HG02759 (cell line): ENCODE measurements at regions not wholly inside any gene's neighbourhood (a gene's known extent, or its start where the extent isn't known, plus 50 kb on each side); places are given as distances from the start of the nearest gene placed in this dataset.

Source experiments
- ATAC-seq: cut with Tn5 transposase; IDR thresholded peaks from one replicate; pipeline ENCODE4 v1.9.1; 2021; ENCODE audit warnings: mild to moderate bottlenecking, moderate library complexity; ENCODE audit not compliant: unreplicated experiment

DNA sequence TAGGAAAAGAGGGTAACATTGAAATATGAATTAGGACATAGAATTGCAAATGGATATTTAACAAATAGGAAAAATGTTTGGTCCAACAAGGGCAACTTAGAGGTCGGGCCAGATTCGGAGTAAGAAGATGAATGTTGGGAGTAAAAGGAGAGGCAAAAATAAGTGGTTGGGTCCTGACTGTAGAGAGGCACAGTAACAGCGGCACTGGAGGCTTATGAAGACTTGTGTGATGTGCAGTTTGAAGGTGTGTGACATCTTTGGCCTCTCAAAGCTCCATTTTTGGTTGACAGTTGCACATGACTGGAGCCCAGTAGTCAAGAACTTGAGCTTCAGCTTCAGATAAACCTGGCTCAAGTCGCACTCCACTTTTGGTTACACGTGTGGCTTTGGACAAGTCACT, 109.9 kb upstream of the PAXBP1 start:
- ATAC-seq = no peak

DNA sequence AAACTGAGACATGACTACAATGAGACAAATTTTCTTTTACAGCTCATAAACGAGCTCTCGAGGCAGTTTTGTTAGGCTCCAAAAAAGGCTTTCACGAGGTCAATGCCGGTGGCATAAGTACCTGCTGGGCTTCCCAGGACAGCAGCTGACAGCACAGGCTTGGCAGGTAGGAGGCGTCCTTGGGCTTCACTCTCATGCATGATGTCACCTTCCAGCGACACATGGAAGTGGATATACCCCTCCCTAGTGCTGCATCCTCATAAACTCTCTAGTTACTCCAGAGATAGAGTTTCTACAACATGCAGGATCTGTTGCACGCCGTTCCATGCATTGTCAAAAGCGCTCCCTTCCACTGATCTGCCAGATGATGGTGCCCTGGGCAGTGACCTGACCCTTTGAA, 112.5 kb upstream of the PAXBP1 start:
- ATAC-seq = no peak

DNA sequence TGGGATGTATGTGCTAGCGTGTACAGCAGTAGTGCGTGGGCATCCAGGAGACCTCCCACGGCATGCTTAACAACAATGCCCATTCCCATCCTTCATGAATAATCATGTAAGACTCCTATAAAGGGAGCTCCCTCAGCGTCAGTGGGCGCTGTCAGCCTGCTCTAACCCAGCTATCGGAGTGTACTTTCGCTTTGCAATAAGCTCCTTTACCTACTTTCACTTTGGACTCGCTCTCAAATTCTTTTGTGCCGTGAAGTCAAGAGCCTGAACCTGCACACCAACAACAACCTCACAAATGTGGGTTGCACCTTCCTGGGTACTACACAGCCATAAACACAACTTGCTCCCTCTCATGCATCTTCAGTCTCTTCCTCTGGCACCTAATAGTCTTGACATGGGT, 114.8 kb upstream of the PAXBP1 start:
- ATAC-seq = no peak

DNA sequence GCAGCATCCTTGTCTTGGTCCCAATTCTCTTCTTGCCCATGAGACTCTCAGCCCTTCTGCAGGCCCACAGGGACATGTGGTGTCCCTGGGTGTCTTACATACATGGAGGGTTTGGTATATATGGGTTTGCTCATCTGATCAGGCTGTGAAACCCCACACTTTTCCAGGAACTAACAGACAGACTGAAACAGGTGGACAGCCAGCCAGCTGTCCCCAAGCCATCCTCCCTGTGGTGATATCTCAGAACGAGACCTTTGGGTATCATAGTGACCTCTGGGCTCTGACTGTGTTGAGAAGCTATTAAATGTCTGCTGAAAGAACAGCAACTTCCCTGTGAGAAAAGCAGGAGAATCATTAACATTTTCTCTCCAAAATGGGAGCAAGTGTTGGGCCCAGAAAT, 115.5 kb upstream of the PAXBP1 start:
- ATAC-seq = no peak

DNA sequence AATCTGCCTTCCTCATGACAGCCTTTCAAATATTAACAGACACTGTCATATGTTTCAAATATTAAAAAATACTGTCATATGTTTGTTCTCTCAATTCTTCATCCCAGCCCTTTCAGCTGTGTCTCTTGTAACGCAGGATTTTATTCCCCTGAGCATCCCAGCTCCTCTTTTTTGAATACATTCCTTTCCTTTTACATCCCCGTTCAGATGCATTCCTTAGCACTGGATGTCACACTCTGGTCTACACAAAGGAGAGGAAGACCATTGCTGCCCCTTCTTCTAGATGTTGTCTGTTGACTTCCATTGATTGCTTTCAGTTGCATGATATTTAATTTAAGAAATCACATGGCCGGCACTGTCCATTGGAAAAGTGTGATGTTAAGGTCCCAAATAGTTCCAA, 117.4 kb upstream of the PAXBP1 start:
- no peak for ATAC-seq

DNA sequence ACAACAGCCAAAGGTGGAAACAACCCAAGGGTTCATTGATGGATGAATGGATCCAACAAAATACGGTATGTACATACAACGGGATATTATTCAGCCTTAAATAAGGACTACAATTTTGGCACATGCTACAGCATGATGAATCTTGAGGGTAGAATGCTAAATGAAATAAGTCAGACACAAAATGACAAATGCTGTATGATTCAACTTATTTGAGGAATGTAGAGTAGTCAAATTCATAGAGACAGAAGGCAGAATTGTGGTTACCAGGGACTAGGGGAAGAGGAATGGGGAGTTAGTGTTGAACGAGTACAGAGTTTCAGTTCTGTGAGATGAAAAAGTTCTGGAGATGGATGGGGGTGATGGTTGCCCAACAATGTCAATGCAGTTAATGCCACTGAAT, 118.0 kb upstream of the PAXBP1 start:
- no peak for ATAC-seq

DNA sequence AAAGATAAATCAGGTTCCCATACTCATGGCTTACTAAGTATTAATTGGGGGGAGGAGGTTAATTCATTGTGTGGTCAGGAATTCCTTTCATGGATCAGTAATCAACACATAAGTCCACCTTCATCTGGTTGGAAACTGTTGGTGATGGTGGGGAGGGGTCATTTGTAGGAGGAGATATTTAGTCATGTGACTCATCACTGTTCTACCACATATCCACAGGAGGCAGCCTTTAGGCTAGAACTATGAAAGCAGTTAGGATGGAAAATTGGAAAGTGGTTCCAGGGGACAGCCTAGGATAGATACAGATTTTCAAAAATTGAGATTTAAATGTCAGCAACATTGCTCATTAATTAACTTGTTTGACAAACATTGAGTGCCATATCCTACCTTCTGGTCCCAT, 122.8 kb upstream of the PAXBP1 start:
- no peak for ATAC-seq

DNA sequence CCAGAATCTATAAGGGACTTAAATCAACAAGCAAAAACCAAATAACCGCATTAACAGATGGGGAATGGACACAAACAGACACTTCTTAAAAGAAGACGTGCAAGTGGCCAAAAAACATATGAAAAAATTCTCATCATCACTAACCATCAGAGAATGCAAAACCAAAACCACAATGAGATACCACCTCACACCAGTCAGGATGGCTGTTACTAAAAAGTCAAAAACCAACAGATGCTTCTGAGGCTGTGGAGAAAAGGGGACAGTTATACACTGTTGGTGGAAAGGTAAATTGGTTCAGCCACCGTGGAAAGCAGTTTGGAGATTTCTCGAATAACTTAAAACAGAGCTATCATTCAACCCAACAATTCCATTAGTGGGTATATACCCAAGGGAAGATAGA, 124.9 kb upstream of the OLIG2 start:
- no peak for ATAC-seq

DNA sequence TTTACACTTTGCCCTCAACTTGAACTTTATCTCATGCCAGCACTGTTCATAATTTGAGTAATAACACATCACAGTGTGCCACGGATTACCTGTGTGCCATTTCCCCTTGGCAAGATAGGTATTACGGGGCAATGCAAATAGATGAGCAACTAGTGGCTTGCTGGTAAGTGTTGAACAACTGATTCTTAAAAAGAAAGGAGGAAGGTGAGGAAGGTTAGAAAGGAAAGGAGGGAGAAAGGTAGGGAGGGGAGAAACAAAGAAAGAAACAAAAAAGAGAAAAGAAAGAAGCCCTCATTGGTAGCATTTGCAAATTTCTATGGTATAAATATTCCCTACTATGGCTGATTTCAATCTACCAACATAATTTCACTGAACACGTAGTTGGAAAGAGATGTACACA, 118.2 kb upstream of the OLIG2 start:
- no peak for ATAC-seq

DNA sequence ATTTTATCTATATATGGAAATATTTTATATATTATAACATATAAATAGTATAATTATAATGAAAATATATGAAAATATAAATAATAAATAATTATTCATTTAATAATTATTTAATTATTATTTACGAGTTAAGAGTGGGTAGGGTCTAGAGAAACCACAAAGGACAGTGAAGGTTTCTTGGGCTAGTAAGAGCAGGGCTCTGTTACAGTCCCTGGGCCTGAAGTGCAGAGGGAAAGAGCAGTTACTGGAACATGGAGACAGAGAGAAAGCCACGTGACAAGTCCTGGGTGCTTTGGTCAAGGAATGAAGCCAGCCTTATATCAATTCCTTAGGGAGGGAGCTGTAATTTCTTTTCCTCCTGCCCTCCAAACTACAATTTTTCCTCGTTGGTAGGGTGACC, 117.2 kb upstream of the OLIG2 start:
- ATAC-seq = no peak

DNA sequence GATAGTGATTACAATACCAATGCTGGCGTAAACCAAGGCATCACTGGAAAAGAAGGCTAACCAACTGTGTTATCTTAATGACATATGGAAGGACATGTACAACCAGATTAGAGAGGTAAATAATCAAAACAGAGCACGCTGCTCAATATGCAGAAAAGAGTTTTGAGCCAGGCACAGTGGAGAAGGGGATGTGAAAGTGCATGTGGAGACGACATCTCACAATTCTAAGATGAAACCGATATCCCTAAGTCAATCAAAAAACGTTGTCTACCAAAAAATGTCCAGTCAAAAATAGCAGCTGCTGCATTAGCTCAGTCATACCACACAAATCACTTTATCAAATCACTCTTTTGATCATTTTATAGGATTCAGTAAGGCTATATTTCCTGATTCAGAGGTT, 116.3 kb upstream of the OLIG2 start:
- no peak for ATAC-seq

DNA sequence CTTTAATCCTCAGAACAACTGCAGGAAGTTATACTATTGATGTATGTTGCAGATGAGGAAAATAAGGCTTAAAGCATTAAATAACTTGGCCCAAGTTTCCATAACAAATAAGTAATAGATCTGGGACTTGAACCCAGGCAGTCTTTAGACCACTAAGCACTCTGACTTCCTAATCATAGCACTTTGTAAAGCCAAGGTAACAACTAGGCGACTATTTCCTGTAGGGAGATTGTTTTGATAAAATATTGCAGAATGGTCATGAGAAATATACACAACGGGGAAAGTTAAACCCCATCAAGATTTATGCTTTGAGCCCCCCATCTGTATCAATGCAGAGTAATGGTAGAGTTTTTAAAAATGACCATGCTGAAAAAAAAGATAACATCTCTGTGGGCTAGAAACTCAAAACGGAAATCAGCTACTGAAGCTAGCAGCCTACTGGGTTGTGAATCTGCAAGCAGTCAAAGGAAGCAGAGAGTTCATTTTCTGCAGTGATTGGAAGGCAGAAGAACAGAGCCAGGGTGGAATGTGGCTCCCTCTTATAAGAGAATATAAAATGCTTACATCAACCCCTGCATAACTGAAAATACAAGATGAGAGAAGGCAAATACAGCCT, 111.2 kb upstream of the OLIG2 start:
- ATAC-seq = no peak

DNA sequence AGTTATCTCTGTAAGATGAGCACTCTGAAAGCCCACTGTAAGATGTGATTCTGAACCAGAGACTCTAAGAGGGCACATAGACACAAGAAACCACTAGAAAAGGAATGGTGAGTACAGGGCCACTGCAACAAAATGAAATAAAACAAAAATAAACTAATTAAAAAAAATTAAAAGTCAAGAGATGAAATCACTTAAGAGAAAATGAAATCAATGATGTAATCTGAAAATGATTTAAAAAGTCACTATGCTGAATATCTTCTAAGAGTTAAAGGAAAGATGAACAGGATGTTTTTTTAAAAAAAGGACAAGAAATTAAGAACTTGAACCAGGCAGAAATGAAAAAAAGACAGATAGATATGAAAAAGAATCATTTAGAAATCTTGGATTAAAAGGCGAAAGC, 110.6 kb upstream of the OLIG2 start:
- ATAC-seq = no peak

DNA sequence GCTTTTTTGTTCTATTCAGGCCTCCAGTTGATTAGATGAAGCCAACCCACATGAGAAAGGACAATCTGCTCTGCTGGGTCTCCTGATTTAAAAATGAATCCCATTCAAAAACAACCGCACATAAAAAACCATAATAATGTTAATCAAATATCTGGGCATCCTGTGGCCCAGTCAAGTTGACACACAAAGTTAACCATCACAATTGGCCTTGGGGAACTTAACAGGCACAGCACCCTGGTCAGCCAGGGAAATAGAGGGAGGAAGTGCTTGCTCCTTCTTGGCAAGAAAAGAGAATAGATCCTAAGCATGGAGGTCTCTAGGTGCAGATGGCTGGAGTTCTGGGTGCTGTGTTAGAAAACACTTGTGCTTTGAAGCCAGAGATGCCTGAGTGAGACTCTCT, 109.6 kb upstream of the OLIG2 start:
- no peak for ATAC-seq

DNA sequence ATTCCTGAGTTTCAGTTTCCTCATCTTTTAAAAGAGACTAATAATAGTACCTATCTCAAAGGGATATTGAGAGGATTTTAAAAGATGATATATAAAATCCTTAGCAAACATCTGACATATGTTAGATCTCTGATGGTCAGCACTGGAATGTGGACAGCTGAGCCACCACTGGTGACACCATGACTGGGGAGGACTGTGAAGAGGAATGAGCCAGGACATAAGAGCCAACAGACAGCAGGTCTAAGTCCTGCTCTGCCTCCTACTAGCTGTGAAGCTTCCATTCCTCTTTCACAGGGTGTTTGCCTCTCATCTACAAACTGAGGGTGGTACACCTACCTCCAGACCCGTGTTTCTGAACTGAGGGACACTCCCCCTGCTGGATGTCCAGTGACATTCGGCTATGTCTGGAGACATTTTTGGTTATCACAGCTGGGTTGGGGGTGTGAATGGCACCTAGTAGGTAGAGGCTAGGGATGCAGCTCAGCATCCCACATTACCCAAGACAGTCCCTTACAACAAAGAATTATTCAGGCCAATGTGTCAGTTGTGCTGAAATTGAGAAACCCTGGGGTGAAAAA, 109.1 kb upstream of the OLIG2 start:
- no peak for ATAC-seq

DNA sequence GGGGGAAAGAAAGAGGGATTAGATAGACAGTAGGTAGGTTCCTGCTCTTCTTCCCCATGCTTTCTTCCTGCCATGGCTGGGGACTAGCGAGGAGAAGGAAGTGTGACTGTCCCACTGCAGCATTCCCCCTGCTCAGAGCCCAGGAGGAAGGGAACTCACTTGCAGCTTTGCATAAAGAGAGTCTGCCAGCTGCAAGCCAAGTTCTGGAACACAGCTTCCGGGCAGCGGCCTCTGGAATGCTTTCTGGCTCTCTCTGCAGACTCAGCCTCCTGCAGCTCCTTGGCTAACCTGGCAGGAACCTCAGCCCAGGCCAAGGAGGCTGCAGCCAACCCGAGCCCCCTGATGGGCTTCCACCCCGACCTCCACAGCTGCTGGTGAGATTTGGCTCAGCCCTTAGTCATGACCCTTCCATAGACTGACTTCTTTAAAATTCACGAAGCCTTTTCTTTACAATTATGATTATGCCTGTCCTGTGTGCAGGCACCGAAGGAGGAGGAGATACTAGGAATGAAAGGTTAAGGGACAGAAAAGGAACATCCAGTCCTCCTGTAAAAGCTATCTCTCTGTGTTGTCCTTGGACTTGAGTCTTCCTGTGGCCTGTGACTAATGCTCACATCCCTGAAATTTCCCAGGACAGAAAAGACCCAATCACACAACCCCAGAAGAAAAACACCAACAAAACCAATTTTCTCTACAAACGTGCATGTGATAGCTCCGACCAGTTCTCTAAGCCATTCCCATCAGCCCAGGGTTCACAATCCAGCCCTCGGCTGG, 108.2 kb upstream of the OLIG2 start:
- no peak for ATAC-seq

DNA sequence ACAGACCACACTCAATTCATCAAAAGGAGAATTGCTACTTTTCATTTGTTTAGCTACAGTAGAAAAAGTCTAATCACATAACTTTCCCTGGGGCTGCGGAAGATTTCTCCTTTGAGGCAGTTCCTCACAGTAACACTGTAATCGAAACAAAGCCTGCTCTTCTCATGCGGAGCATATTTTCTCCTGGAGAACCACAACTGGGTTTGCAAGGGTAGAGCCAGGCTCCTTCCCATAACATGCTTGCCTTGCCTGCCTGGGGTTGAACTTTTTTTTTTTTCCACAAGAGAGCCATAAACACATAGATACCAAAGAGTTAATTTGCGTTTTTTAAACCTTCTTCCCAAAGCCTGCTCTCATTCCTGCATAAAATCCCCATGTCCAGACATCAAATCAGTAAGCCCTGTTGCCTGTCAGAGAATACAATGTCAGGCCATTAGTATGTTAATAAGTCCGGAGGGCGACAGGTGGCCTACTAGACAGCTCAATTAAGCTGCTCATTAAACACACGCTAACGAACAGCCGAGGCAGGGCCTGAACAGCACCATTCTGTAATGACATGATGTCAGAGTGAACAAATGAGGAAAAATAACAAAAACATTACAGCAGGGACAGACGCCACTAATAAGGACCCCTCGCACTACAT, 107.1 kb upstream of the OLIG2 start:
- ATAC-seq = no peak

DNA sequence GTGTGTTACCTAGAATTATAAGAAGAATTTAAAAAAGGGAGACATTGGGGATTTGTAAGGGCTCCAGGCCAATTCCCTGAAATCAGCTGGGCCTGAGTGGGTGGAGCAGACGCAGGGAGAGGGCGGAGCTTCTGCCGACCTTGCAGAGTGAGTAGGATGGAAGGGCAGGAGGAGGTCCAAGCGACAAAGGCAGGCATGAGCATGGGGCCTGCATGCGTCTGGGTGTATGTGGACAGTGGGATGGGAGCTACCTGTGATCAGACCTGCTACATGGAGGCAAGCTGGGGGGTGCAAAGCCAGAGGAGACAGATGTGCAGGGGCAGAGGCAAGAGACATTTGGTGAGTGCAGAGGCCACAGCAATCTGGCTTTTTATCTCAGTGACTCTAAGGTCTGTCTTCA, 105.3 kb upstream of the OLIG2 start:
- no peak for ATAC-seq

DNA sequence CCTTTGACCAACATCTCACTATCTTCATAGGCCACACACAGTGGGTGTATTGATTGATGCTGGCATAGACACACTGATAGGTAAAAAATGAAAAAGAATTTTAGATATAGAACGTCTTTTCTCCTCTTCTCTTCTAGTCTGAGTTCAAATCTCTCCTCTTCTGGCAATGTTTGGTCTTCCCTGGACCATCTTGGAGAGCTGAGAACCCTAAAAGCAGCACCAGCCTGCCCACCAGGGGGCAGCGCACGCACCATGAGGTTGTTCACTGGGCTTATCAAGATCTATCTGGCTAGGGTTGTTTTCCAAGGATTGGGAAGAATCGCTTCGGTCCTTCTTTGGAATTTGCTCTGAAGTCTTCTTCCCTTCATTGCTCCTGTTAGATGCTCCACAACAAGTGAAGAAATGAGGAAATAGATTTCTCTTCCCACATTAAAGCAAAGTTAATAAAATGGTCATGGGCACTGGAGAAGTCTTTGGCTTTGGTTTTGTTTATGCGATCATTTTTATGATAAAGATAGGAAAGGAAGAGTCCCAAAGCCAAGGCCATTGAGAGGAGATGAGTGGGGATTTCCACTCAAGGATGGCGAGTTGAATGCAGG, 104.0 kb upstream of the OLIG2 start:
- ATAC-seq = no peak

DNA sequence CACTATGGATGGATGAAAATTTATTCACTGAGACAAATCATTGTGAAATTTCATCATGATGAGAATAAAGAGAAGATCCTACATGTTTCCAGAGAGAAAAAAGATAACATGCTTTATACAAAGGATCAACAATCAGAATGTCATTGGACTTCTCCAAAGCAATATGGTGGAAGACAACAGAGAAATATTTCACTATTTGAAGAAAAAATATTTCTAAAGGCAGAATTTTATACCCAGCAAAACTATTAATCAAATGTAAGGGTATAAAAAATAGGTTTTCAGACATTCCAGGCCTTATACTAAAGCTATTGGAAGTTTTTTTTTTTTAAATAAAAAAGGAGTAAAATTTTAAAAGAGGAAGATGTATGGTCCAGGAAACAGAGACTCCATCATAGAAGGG, 100.6 kb upstream of the OLIG2 start:
- ATAC-seq = no peak

DNA sequence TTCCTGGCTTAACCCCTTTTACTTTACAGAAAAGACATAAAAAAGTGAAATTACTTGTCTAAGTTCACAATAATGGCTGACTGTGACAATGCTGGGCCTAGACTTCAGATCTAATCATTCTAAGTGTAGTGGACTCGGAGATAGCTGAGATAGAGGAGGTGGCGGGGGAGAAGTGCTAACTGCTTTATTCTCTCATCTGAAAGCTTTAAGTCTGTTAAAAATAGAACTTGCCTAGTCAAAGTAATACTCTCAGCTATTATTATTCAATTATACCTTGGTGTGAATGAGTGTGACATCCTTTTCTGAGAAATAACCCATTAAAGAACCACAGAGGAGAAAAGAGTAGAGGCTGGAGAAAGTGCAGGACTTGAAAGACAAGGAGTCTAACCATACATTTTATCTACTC, 96.1 kb upstream of the OLIG2 start:
- peak; percentile 61 for ATAC-seq

DNA sequence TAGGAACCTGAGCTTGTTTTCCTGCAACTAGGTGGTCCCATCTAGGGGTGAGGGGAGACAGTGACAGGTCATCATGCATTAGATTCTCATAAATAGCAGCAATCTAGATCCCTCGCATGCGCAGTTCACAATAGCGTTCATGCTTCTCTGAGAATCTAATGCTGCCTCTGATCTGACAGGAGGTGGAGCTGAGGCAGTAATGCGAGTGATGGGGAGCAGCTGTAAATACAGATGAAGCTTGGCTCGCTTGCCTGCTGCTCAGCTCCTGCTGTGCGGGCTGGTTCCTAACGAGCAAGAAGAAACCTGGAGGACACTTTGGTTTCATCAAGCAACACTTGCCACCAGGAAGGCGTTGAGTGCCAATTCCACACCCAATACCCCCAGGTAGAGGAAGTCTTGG, 95.1 kb upstream of the OLIG2 start:
- no peak for ATAC-seq
